ENCODE measurements at regions not wholly inside any gene's neighbourhood (a gene's known extent, or its start where the extent isn't known, plus 50 kb on each side); places are given as distances from the start of the nearest gene placed in this dataset.
A peak's percentile ranks its signal among the peaks of the same experiment; 100 is the strongest.

- DNase-seq (ENCODE audit: low read depth), result no peak
Measured at GRCh38 chr1:13922466-13923110, 222.6 kb downstream of the PRDM2 start.

GRCh38 chr1:13926556-13926955 lies 226.6 kb downstream of the PRDM2 start:
- DNase-seq (ENCODE audit: low read depth), result no peak

GRCh38 chr1:13927736-13928135 lies 227.7 kb downstream of the PRDM2 start:
- DNase-seq (ENCODE audit: low read depth), result no peak

- DNase-seq (ENCODE audit: low read depth), result no peak
Measured at GRCh38 chr1:13929313-13929712, 229.3 kb downstream of the PRDM2 start.

GRCh38 chr1:13930151-13930550 lies 230.2 kb downstream of the PRDM2 start:
- DNase-seq (ENCODE audit: low read depth), result no peak

- DNase-seq (ENCODE audit: low read depth), result no peak
Measured at GRCh38 chr1:13931226-13931625, 231.2 kb downstream of the PRDM2 start.

- no peak for DNase-seq (ENCODE audit: low read depth)
Measured at GRCh38 chr1:13935336-13935735, 235.3 kb downstream of the PRDM2 start.

GRCh38 chr1:13941315-13941714 lies 241.3 kb downstream of the PRDM2 start:
- DNase-seq (ENCODE audit: low read depth), result no peak

GRCh38 chr1:13943055-13943454 lies 243.1 kb downstream of the PRDM2 start:
- no peak for DNase-seq (ENCODE audit: low read depth)

GRCh38 chr1:13945856-13946255 lies 245.9 kb downstream of the PRDM2 start:
- DNase-seq (ENCODE audit: low read depth), result no peak

- DNase-seq (ENCODE audit: low read depth), result no peak
Measured at GRCh38 chr1:13947658-13948057, 247.7 kb downstream of the PRDM2 start.

- DNase-seq (ENCODE audit: low read depth), result no peak
Measured at GRCh38 chr1:13948396-13948795, 248.4 kb downstream of the PRDM2 start.

GRCh38 chr1:13948888-13949391 lies 249.0 kb downstream of the PRDM2 start:
- no peak for DNase-seq (ENCODE audit: low read depth)

- DNase-seq (ENCODE audit: low read depth), result no peak
Measured at GRCh38 chr1:13949546-13949945, 249.6 kb downstream of the PRDM2 start.

GRCh38 chr1:13950637-13951036 lies 250.6 kb downstream of the PRDM2 start:
- DNase-seq (ENCODE audit: low read depth), result no peak

- DNase-seq (ENCODE audit: low read depth), result no peak
Measured at GRCh38 chr1:13951793-13952751, 252.1 kb downstream of the PRDM2 start.

- DNase-seq (ENCODE audit: low read depth), result no peak
Measured at GRCh38 chr1:13952985-13953384, 253.0 kb downstream of the PRDM2 start.

GRCh38 chr1:13956393-13956792 lies 256.4 kb downstream of the PRDM2 start:
- DNase-seq (ENCODE audit: low read depth), result no peak

- peak; percentile 36 for DNase-seq (ENCODE audit: low read depth)
Measured at GRCh38 chr1:13960375-13960987, 260.5 kb downstream of the PRDM2 start.

- DNase-seq (ENCODE audit: low read depth), result no peak
Measured at GRCh38 chr1:13964768-13965167, 264.8 kb downstream of the PRDM2 start.

- no peak for DNase-seq (ENCODE audit: low read depth)
Measured at GRCh38 chr1:13965770-13966398, 265.9 kb downstream of the PRDM2 start.

GRCh38 chr1:13967707-13968106 lies 267.7 kb downstream of the PRDM2 start:
- no peak for DNase-seq (ENCODE audit: low read depth)

Measured in T follicular helper cell (primary cell).